Left lung (tissue), 4 donors: ENCODE measurements at regions not wholly inside any gene's neighbourhood (a gene's known extent, or its start where the extent isn't known, plus 50 kb on each side); places are given as distances from the start of the nearest gene placed in this dataset.

Source experiments
- ATAC-seq: fragments of 200-7000 bp; cut with Tn5 transposase; one replicate; pipeline ENCODE4 v1.9.1; 2020; ENCODE audit warnings: moderate library complexity
- DNase-seq, 4 donors: peaks; one replicate each; pipeline ENCODE4 v3.0.0-alpha.2; 2013 to 2020
- H3K27ac ChIP-seq, 2 donors: fragments of 200-600 bp; sonication (generic) in 1 of 2; one replicate each; pipeline versions ENCODE4 v1.5.0 to v1.8.0; 2020 to 2021
- H3K27me3 ChIP-seq, 2 donors: fragments of 200-600 bp; sonication (generic) in 1 of 2; one replicate each; pipeline versions ENCODE4 v1.5.0 to v1.8.0; 2020 to 2021
- H3K36me3 ChIP-seq, 2 donors: fragments of 200-600 bp; sonication (generic) in 1 of 2; one replicate each; pipeline versions ENCODE4 v1.5.0 to v1.8.0; 2020 to 2021
- H3K4me1 ChIP-seq, 2 donors: fragments of 200-600 bp; one replicate each; pipeline ENCODE4 v1.8.0; 2021
- H3K4me3 ChIP-seq, 2 donors: fragments of 200-600 bp; sonication (generic) in 1 of 2; one replicate each; pipeline versions ENCODE4 v1.5.0 to v1.8.0; 2020 to 2021; ENCODE audit warnings: mild to moderate bottlenecking in 1 of 2
- H3K9me3 ChIP-seq, 2 donors: fragments of 200-600 bp; sonication (generic) in 1 of 2; one replicate each; pipeline versions ENCODE4 v1.5.0 to v1.8.0; 2020 to 2021
- CTCF ChIP-seq, 2 donors: fragments of 200-600 bp; sonication (generic) in 1 of 2; IDR thresholded peaks; one replicate each; pipeline versions ENCODE4 v1.5.0 to v1.8.0; 2021; ENCODE audit warnings: antibody characterized with exemption in 2 of 2
- intact Hi-C, 2 donors: fragments of 100-400 bp; cut with DNase I; formaldehyde crosslinking; loops; one replicate each; pipeline versions ENCODE4 v1.11.2 to v1.14.2; 2022
- donor health status: DM: no; HTN: yes; CAD: no.
- donor health status: DM: no; HTN: no; CAD: no.

- no peak overlapping the region for H3K4me3 ChIP-seq
- no peak for TF ChIP-seq CTCF (IDR thresholded peaks at IDR 0.05)
- DNase-seq (no peak), ATAC-seq (no peak)
- no peaks in the 10 kb centered on the region for H3K27me3 ChIP-seq
- H3K9me3 ChIP-seq, result no peaks in the 10 kb centered on the region
- no peak overlapping the region for H3K27ac ChIP-seq
- H3K36me3 ChIP-seq, result no peaks in the 10 kb centered on the region
- intact Hi-C loops, result no loop called here
- H3K4me1 ChIP-seq, result peaks cover 16 to 24% of the 10 kb centered on the region in 2 donors
Observed at GRCh38 chr20:19881990-19882389, 123.9 kb downstream of the RIN2 start.

GRCh38 chr20:19882446-19882845 is 124.4 kb downstream of the RIN2 start:
- intact Hi-C loops, result no loop called here
- no peak for TF ChIP-seq CTCF (IDR thresholded peaks at IDR 0.05)
- DNase-seq (no peak), ATAC-seq (no peak)
- Histone ChIP-seq H3K4me3 (no peak overlapping the region), H3K36me3 (no peaks in the 10 kb centered on the region), H3K9me3 (no peaks in the 10 kb centered on the region), H3K4me1 (peaks cover 16 to 29% of the 10 kb centered on the region in 2 donors), H3K27me3 (no peaks in the 10 kb centered on the region), H3K27ac (no peak overlapping the region)

- intact Hi-C loops, result no loop called here
- Histone ChIP-seq H3K4me1 (peaks cover 24 to 39% of the 10 kb centered on the region in 2 donors), H3K27me3 (no peaks in the 10 kb centered on the region), H3K36me3 (no peaks in the 10 kb centered on the region), H3K4me3 (no peak overlapping the region), H3K27ac (no peak overlapping the region), H3K9me3 (no peaks in the 10 kb centered on the region)
- DNase-seq, result no peak
- ATAC-seq, result no peak
- TF ChIP-seq CTCF (IDR thresholded peaks at IDR 0.05), result no peak
Observed at GRCh38 chr20:19883501-19883900, 125.4 kb downstream of the RIN2 start.

GRCh38 chr20:19885594-19885938 is 127.5 kb downstream of the RIN2 start:
- intact Hi-C loops, result no loop called here
- TF ChIP-seq CTCF (IDR thresholded peaks at IDR 0.05), result no peak
- H3K27ac ChIP-seq, result peak overlapping the region; percentile 68 to 75
- ATAC-seq, result no peak
- H3K36me3 ChIP-seq, result no peaks in the 10 kb centered on the region
- no peaks in the 10 kb centered on the region for H3K9me3 ChIP-seq
- no peaks in the 10 kb centered on the region for H3K27me3 ChIP-seq
- no peak for DNase-seq
- no peak overlapping the region for H3K4me3 ChIP-seq
- peaks cover 31 to 59% of the 10 kb centered on the region in 2 donors for H3K4me1 ChIP-seq

- no peak for TF ChIP-seq CTCF (IDR thresholded peaks at IDR 0.05)
- intact Hi-C loops, result no loop called here
- Histone ChIP-seq H3K27me3 (no peaks in the 10 kb centered on the region), H3K9me3 (no peaks in the 10 kb centered on the region), H3K4me1 (peaks cover 36 to 63% of the 10 kb centered on the region in 2 donors), H3K27ac (peak overlapping the region; percentile 68 to 69), H3K36me3 (no peaks in the 10 kb centered on the region), H3K4me3 (peak overlapping the region; percentile 6 to 36)
- ATAC-seq (peak; percentile 34), DNase-seq (peak in 3 of 4 donors; percentile 41 to 70 (median 59))
Observed at GRCh38 chr20:19885939-19886660, 128.0 kb downstream of the RIN2 start.
